Type B pancreatic cell (in vitro differentiated cells): ENCODE measurements at regions not wholly inside any gene's neighbourhood (a gene's known extent, or its start where the extent isn't known, plus 50 kb on each side); places are given as distances from the start of the nearest gene placed in this dataset.

ENCODE experiments used
- DNase-seq: peaks from one replicate; pipeline ENCODE4 v3.0.0; 2021; ENCODE audit warnings: mixed read lengths; ENCODE audit not compliant: unreplicated experiment; ENCODE audit errors: extremely low spot score
- H3K27ac Mint-ChIP-seq: 2 replicates; pipeline ENCODE4 v1.8.0; 2021; ENCODE audit warnings: mild to moderate bottlenecking, mixed read lengths
- H3K27me3 Mint-ChIP-seq: 2 replicates; pipeline ENCODE4 v1.8.0; 2021; ENCODE audit warnings: mixed read lengths
- H3K36me3 Mint-ChIP-seq: 2 replicates; pipeline ENCODE4 v1.8.0; 2021; ENCODE audit warnings: mixed read lengths
- H3K4me1 Mint-ChIP-seq: one replicate; pipeline ENCODE4 v1.8.0; 2021; ENCODE audit warnings: mixed read lengths; ENCODE audit not compliant: unreplicated experiment
- H3K4me3 Mint-ChIP-seq: 2 replicates; pipeline ENCODE4 v1.8.0; 2021; ENCODE audit warnings: mild to moderate bottlenecking, mixed read lengths
- H3K9me3 Mint-ChIP-seq: 2 replicates; pipeline ENCODE4 v1.8.0; 2021; ENCODE audit warnings: mixed read lengths
- CTCF ChIP-seq: fragments of 200-600 bp; sonication (generic); conservative IDR thresholded peaks from 2 replicates; pipeline ENCODE4 v1.5.0; 2021; ENCODE audit warnings: antibody characterized with exemption, mild to moderate bottlenecking

- H3K27ac Mint-ChIP-seq, result no peak overlapping the region
- H3K36me3 Mint-ChIP-seq, result no peaks in the 10 kb centered on the region
- DNase-seq, result no peak
- H3K4me3 Mint-ChIP-seq, result no peak overlapping the region
- TF ChIP-seq CTCF, result no peak
- H3K27me3 Mint-ChIP-seq, result peaks cover 3% of the 10 kb centered on the region
- no peaks in the 10 kb centered on the region for H3K9me3 Mint-ChIP-seq
- peaks cover 13% of the 10 kb centered on the region for H3K4me1 Mint-ChIP-seq
These were observed 441.7 kb upstream of the SMIM21 start for GRCh38 chr18:75869162-75869561.

- Mint-ChIP-seq H3K36me3 (no peaks in the 10 kb centered on the region), H3K4me3 (no peak overlapping the region), H3K27me3 (peaks cover 1% of the 10 kb centered on the region), H3K4me1 (peaks cover 10% of the 10 kb centered on the region), H3K27ac (no peak overlapping the region), H3K9me3 (no peaks in the 10 kb centered on the region)
- no peak for DNase-seq
- TF ChIP-seq CTCF, result no peak
These were observed 440.5 kb upstream of the SMIM21 start for GRCh38 chr18:75868031-75868430.

GRCh38 chr18:75865639-75866038, 438.1 kb upstream of the SMIM21 start:
- no peak for DNase-seq
- Mint-ChIP-seq H3K36me3 (no peaks in the 10 kb centered on the region), H3K27me3 (no peaks in the 10 kb centered on the region), H3K4me3 (no peak overlapping the region), H3K4me1 (peaks cover 10% of the 10 kb centered on the region), H3K27ac (no peak overlapping the region), H3K9me3 (peaks cover 5% of the 10 kb centered on the region)
- TF ChIP-seq CTCF, result no peak

GRCh38 chr18:75864816-75865215, 437.3 kb upstream of the SMIM21 start:
- no peak for TF ChIP-seq CTCF
- Mint-ChIP-seq H3K36me3 (no peaks in the 10 kb centered on the region), H3K4me3 (no peak overlapping the region), H3K9me3 (peaks cover 8% of the 10 kb centered on the region), H3K4me1 (peaks cover 10% of the 10 kb centered on the region), H3K27ac (no peak overlapping the region), H3K27me3 (no peaks in the 10 kb centered on the region)
- DNase-seq, result no peak

- H3K27me3 Mint-ChIP-seq, result no peaks in the 10 kb centered on the region
- peaks cover 11% of the 10 kb centered on the region for H3K9me3 Mint-ChIP-seq
- no peak overlapping the region for H3K27ac Mint-ChIP-seq
- DNase-seq, result no peak
- no peaks in the 10 kb centered on the region for H3K36me3 Mint-ChIP-seq
- no peak for TF ChIP-seq CTCF
- no peak overlapping the region for H3K4me3 Mint-ChIP-seq
- peaks cover under 1% of the 10 kb centered on the region for H3K4me1 Mint-ChIP-seq
These were observed 436.2 kb upstream of the SMIM21 start for GRCh38 chr18:75863696-75864095.

- no peaks in the 10 kb centered on the region for H3K36me3 Mint-ChIP-seq
- no peak overlapping the region for H3K4me3 Mint-ChIP-seq
- no peak for DNase-seq
- no peaks in the 10 kb centered on the region for H3K4me1 Mint-ChIP-seq
- H3K27me3 Mint-ChIP-seq, result no peaks in the 10 kb centered on the region
- TF ChIP-seq CTCF, result no peak
- H3K27ac Mint-ChIP-seq, result no peak overlapping the region
- peaks cover 11% of the 10 kb centered on the region for H3K9me3 Mint-ChIP-seq
These were observed 435.0 kb upstream of the SMIM21 start for GRCh38 chr18:75862458-75862857.
